Hepatocyte (in vitro differentiated cells): ENCODE measurements at regions not wholly inside any gene's neighbourhood (a gene's known extent, or its start where the extent isn't known, plus 50 kb on each side); places are given as distances from the start of the nearest gene placed in this dataset.

Experiments
- DNase-seq: peaks from one replicate; pipeline ENCODE4 v3.0.0-alpha.2; 2016; ENCODE audit warnings: low spot score
- H2AFZ ChIP-seq: fragments of 200-600 bp; sonication (generic); 2 replicates; pipeline ENCODE4 v1.6.0; 2016; ENCODE audit warnings: antibody characterized with exemption, mild to moderate bottlenecking
- H3K27ac ChIP-seq: fragments of 200-600 bp; sonication (generic); 2 replicates; pipeline ENCODE4 v1.5.1; 2016; ENCODE audit warnings: mild to moderate bottlenecking
- H3K27me3 ChIP-seq: fragments of 200-600 bp; sonication (generic); 2 replicates; pipeline ENCODE4 v1.6.1; 2016
- H3K36me3 ChIP-seq: fragments of 200-600 bp; sonication (generic); replicated peaks from 2 replicates; pipeline ENCODE4 v1.5.1; 2016; ENCODE audit warnings: low read depth; ENCODE audit not compliant: insufficient read depth
- H3K4me1 ChIP-seq: fragments of 200-600 bp; sonication (generic); 2 replicates; pipeline ENCODE4 v1.5.1; 2016; ENCODE audit warnings: mild to moderate bottlenecking, moderate library complexity; ENCODE audit not compliant: insufficient read depth
- H3K4me2 ChIP-seq: fragments of 200-600 bp; sonication (generic); 2 replicates; pipeline ENCODE4 v1.6.0; 2016
- H3K4me3 ChIP-seq: fragments of 200-600 bp; sonication (generic); 2 replicates; pipeline ENCODE4 v1.5.1; 2016; ENCODE audit warnings: mild to moderate bottlenecking
- H3K79me2 ChIP-seq: fragments of 200-600 bp; sonication (generic); 2 replicates; pipeline ENCODE4 v1.6.0; 2017; ENCODE audit warnings: mild to moderate bottlenecking
- H3K9me2 ChIP-seq: fragments of 200-600 bp; sonication (generic); replicated peaks from 2 replicates; pipeline ENCODE4 v1.6.0; 2017; ENCODE audit warnings: mild to moderate bottlenecking; ENCODE audit not compliant: insufficient read depth
- H3K9me3 ChIP-seq: fragments of 200-600 bp; sonication (generic); 2 replicates; pipeline ENCODE4 v1.5.1; 2016; ENCODE audit warnings: low read depth, mild to moderate bottlenecking
- H4K20me1 ChIP-seq: fragments of 200-600 bp; sonication (generic); 2 replicates; pipeline ENCODE4 v1.6.0; 2016; ENCODE audit warnings: mild to moderate bottlenecking; ENCODE audit not compliant: insufficient read depth, poor library complexity, severe bottlenecking
- EZH2 ChIP-seq: fragments of 200-600 bp; sonication (generic); IDR thresholded peaks from 2 replicates; pipeline ENCODE4 v1.6.1; 2016; ENCODE audit warnings: antibody characterized with exemption, mild to moderate bottlenecking, borderline replicate concordance
- EZH2phosphoT487 ChIP-seq: fragments of 200-600 bp; sonication (generic); IDR thresholded peaks from one replicate; pipeline ENCODE4 v1.6.1; 2018; ENCODE audit warnings: antibody characterized with exemption, mild to moderate bottlenecking, low read depth, moderate library complexity; ENCODE audit not compliant: unreplicated experiment, severe bottlenecking
- WGBS: methylation state at CpG from one replicate; pipeline ENCODE4 v1.1.6; 2016; ENCODE audit warnings: low lambda C conversion rate; ENCODE audit errors: missing lambda C conversion rate; 5-methylcytosine and 5-hydroxymethylcytosine counted together
- TF ChIP-seq, protein P1 (sequence below): fragments of 200-600 bp; sonication (generic); IDR thresholded peaks from 2 replicates; pipeline ENCODE4 v1.5.1; 2016; ENCODE audit warnings: antibody characterized with exemption, mild to moderate bottlenecking; ENCODE audit not compliant: poor library complexity

DNA sequence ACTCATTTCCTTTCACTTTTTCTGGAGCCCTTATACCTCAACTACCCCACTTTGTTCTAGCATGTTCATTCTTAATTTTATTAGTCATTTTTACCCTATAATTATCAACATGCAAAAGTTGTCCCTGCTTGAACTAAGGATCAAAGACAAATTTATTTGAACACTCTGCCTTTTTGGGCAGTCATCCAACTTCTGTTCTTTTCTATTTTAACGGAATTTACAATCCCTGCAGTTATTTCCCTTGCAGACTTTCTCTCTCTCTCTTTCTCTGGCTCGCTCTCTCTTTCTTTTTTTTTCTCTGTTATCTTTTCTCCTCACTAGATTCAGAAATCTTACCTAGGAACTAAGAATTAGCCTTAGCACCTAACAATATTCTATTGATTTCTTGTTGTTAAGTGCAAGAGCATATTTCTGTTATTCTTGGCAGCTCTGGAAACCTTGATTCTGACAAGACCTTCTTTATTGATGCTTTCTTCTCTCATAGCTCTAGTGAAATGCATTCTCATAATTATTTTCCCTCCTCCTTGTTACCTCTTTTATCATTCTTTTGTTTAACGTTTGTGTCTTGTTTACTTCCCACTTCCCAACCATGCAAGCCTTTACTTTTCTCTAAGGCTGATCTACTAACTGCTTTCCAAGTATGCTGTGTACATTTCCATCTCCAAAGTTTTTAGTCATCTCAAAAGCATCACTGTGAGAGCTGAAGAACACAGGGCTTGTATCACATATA lies 951.6 kb downstream of the DIPK2A start:
- no peaks in the 10 kb centered on the region for H3K36me3 ChIP-seq
- H2AFZ ChIP-seq, result no peak overlapping the region
- H4K20me1 ChIP-seq, result no peaks in the 10 kb centered on the region
- H3K9me3 ChIP-seq, result no peaks in the 10 kb centered on the region
- H3K79me2 ChIP-seq, result no peaks in the 10 kb centered on the region
- H3K4me1 ChIP-seq, result no peaks in the 10 kb centered on the region
- H3K27ac ChIP-seq, result no peak overlapping the region
- peak overlapping the region; percentile 48 for H3K4me2 ChIP-seq
- 28% methylated on average over 3 of the region's 3 CpGs for WGBS
- no peaks in the 10 kb centered on the region for H3K27me3 ChIP-seq
- TF ChIP-seq EZH2phosphoT487 (no peak), EZH2 (no peak)
- TF ChIP-seq, protein P1, sequence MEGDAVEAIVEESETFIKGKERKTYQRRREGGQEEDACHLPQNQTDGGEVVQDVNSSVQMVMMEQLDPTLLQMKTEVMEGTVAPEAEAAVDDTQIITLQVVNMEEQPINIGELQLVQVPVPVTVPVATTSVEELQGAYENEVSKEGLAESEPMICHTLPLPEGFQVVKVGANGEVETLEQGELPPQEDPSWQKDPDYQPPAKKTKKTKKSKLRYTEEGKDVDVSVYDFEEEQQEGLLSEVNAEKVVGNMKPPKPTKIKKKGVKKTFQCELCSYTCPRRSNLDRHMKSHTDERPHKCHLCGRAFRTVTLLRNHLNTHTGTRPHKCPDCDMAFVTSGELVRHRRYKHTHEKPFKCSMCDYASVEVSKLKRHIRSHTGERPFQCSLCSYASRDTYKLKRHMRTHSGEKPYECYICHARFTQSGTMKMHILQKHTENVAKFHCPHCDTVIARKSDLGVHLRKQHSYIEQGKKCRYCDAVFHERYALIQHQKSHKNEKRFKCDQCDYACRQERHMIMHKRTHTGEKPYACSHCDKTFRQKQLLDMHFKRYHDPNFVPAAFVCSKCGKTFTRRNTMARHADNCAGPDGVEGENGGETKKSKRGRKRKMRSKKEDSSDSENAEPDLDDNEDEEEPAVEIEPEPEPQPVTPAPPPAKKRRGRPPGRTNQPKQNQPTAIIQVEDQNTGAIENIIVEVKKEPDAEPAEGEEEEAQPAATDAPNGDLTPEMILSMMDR, result no peak
- no peak for DNase-seq
- H3K4me3 ChIP-seq, result no peak overlapping the region
- no peaks in the 10 kb centered on the region for H3K9me2 ChIP-seq

DNA sequence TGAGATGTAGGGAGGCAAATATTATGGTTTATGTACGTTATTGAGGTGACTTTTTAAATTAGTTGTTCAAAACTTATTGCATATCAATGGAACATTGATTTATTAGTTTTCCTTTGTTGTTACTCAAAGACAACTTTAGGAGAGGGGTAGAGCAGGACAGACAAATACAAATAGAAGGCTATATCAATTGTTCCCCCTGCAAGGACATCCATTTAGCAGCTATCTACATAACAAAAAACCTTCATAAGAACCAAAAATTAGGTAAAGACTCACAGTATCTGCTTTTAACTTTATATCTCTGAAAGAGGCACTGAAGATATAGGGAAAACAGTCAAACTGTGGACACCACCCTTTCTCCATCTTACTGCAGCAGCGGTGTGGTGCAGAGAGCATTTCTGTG lies 958.8 kb downstream of the DIPK2A start:
- Histone ChIP-seq H3K4me1 (no peaks in the 10 kb centered on the region), H2AFZ (no peak overlapping the region), H3K27me3 (no peaks in the 10 kb centered on the region), H4K20me1 (no peaks in the 10 kb centered on the region), H3K79me2 (no peaks in the 10 kb centered on the region), H3K27ac (no peak overlapping the region), H3K4me2 (no peak overlapping the region), H3K4me3 (no peak overlapping the region), H3K9me3 (no peaks in the 10 kb centered on the region), H3K36me3 (no peaks in the 10 kb centered on the region), H3K9me2 (no peaks in the 10 kb centered on the region)
- WGBS, result 95% methylated on average over 2 of the region's 2 CpGs
- TF ChIP-seq EZH2phosphoT487, result no peak
- no peak for TF ChIP-seq EZH2
- TF ChIP-seq, protein P1, result no peak
- no peak for DNase-seq

DNA sequence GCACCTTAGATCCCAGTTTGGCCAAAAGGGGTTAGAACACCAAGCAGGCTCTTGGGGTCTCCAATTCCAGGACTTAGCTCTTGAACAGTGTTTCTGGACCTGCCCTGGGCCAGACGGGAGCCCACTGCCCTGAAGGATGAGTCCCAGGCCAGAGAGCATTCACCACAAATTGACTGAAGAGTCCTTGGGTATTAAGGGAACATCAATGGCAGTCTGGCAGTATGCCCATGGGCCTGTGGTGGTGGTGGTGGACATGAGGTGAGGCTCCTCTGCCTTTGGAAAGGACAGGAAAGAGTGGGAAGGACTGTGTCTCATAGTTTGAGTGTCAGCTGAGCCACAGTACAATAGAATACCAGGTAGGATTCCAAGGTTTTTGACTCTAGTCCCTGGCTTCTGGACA lies 960.0 kb downstream of the DIPK2A start:
- TF ChIP-seq, protein P1, result no peak
- Histone ChIP-seq H3K79me2 (no peaks in the 10 kb centered on the region), H2AFZ (no peak overlapping the region), H3K27ac (no peak overlapping the region), H3K9me3 (no peaks in the 10 kb centered on the region), H3K4me2 (no peak overlapping the region), H3K36me3 (no peaks in the 10 kb centered on the region), H3K9me2 (no peaks in the 10 kb centered on the region), H3K27me3 (no peaks in the 10 kb centered on the region), H3K4me1 (no peaks in the 10 kb centered on the region), H3K4me3 (no peak overlapping the region), H4K20me1 (no peaks in the 10 kb centered on the region)
- 89% methylated on average over 1 of the region's 1 CpG for WGBS
- no peak for DNase-seq
